Activated CD8-positive, alpha-beta T cell treated with anti-CD3 and anti-CD28 coated beads for 36 hours (primary cell): ENCODE measurements at regions not wholly inside any gene's neighbourhood (a gene's known extent, or its start where the extent isn't known, plus 50 kb on each side); places are given as distances from the start of the nearest gene placed in this dataset.
"Not testable (repeated sequence)": the region's sequence is repeated elsewhere in the genome, so short reads cannot be mapped to it uniquely, and the experiment has no call there.

Source experiments
- ATAC-seq: fragments of 200-7000 bp; cut with Tn5 transposase; one replicate; pipeline ENCODE4 v1.10.0; 2021; ENCODE audit warnings: mild to moderate bottlenecking, moderate library complexity
- CTCF ChIA-PET: fragments of 350-600 bp; sonication (Branson Sonifier 250); formaldehyde crosslinking; loops from one replicate; lab custom pipeline; 2021; ENCODE audit warnings: antibody characterized with exemption; lab: Charles Lee
- POLR2A ChIA-PET: fragments of 350-600 bp; sonication (Branson Sonifier 250); formaldehyde crosslinking; loops from one replicate; lab custom pipeline; 2021; ENCODE audit warnings: antibody characterized with exemption; lab: Charles Lee
- DNase-seq: peaks from one replicate; pipeline ENCODE4 v3.0.0-alpha.2; 2020
- H3K27ac Mint-ChIP-seq: one replicate; pipeline ENCODE4 v1.8.0; 2021; ENCODE audit warnings: mild to moderate bottlenecking, mixed read lengths
- H3K27me3 Mint-ChIP-seq: one replicate; pipeline ENCODE4 v1.8.0; 2021; ENCODE audit warnings: mixed read lengths
- H3K36me3 Mint-ChIP-seq: one replicate; pipeline ENCODE4 v1.8.0; 2021; ENCODE audit warnings: low read depth, mixed read lengths
- H3K4me1 Mint-ChIP-seq: one replicate; pipeline ENCODE4 v1.8.0; 2021; ENCODE audit warnings: low read depth, mixed read lengths
- H3K4me3 Mint-ChIP-seq: one replicate; pipeline ENCODE4 v1.8.0; 2021; ENCODE audit warnings: mild to moderate bottlenecking, moderate library complexity, mixed read lengths
- H3K9me3 Mint-ChIP-seq: one replicate; pipeline ENCODE4 v1.8.0; 2021; ENCODE audit warnings: mixed read lengths
- intact Hi-C: fragments of 100-400 bp; cut with micrococcal nuclease; formaldehyde crosslinking; loops from one replicate; pipeline ENCODE4 v1.10.0; 2022
- TF ChIP-seq, protein P1 (sequence below): fragments of 200-600 bp; IDR thresholded peaks from one replicate; pipeline ENCODE4 v1.8.0; 2022; ENCODE audit warnings: antibody characterized with exemption, mild to moderate bottlenecking

DNA sequence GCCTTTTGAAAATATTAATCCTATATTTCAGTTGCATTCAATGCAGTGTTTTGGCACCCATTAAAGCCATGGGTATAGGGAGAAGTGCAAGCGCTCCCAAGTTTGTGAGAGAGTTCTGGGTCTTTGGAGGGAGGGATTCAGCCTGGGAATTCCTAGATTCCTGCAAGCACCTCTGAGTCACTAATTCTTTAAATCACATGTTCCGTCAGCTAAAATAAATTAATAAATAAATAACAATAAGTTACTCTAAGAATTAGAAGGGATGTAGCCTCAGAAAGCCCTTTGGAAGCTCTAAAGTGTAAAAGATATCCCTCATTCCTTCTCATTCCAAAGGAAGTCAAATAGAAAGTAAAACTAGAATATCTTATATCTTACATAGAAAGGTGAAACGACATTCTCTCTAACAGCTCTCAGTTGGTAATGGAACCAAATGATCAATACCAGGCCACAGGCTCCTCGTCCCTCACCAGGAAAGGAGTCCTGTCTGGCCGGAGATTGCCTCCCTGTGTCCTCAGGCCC lies 222.4 kb upstream of the RBBP8 start:
- POLR2A ChIA-PET: no interaction called here

DNA sequence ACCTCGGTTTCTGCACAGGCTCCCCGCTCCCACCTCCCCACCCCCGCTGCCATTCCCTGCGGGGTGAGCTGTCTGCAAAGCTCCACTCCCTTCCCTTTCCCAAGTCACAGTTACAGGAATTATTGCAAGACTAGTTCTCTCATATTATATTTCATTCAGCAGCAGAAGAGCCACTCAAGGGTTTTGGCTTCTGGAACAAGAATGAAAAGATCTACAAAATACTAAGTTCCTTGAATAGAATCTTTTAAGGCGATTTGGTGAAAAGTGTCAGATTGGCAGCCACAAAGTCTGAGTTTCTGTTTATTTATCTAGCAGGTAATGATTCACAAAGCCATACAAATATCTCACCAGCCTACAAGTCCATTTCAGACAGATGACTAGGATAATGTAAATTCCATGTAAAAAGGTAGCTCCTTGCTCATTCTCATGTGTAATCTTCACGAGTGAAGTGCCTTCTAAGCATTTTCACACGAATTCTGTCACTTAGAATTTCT lies 221.9 kb upstream of the RBBP8 start:
- H3K4me3 Mint-ChIP-seq: no peak overlapping the region
- no peaks in the 10 kb centered on the region for H3K4me1 Mint-ChIP-seq
- TF ChIP-seq, protein P1, sequence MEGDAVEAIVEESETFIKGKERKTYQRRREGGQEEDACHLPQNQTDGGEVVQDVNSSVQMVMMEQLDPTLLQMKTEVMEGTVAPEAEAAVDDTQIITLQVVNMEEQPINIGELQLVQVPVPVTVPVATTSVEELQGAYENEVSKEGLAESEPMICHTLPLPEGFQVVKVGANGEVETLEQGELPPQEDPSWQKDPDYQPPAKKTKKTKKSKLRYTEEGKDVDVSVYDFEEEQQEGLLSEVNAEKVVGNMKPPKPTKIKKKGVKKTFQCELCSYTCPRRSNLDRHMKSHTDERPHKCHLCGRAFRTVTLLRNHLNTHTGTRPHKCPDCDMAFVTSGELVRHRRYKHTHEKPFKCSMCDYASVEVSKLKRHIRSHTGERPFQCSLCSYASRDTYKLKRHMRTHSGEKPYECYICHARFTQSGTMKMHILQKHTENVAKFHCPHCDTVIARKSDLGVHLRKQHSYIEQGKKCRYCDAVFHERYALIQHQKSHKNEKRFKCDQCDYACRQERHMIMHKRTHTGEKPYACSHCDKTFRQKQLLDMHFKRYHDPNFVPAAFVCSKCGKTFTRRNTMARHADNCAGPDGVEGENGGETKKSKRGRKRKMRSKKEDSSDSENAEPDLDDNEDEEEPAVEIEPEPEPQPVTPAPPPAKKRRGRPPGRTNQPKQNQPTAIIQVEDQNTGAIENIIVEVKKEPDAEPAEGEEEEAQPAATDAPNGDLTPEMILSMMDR: no peak
- intact Hi-C loops: no loop called here
- no peak overlapping the region for H3K27ac Mint-ChIP-seq
- DNase-seq (no peak), ATAC-seq (no peak)
- H3K9me3 Mint-ChIP-seq: no peaks in the 10 kb centered on the region
- H3K27me3 Mint-ChIP-seq: peaks cover 5% of the 10 kb centered on the region
- no peaks in the 10 kb centered on the region for H3K36me3 Mint-ChIP-seq
- ChIA-PET POLR2A (no interaction called here), CTCF (no interaction called here)

More for the DNA sequence above, 222.4 kb upstream of the RBBP8 start:
- Mint-ChIP-seq H3K4me3 (no peak overlapping the region), H3K27me3 (peaks cover 6% of the 10 kb centered on the region), H3K9me3 (no peaks in the 10 kb centered on the region), H3K36me3 (no peaks in the 10 kb centered on the region), H3K4me1 (no peaks in the 10 kb centered on the region), H3K27ac (no peak overlapping the region)
- CTCF ChIA-PET: no interaction called here
- no peak for ATAC-seq
- TF ChIP-seq, protein P1: no peak
- intact Hi-C loops: no loop called here
- no peak for DNase-seq

DNA sequence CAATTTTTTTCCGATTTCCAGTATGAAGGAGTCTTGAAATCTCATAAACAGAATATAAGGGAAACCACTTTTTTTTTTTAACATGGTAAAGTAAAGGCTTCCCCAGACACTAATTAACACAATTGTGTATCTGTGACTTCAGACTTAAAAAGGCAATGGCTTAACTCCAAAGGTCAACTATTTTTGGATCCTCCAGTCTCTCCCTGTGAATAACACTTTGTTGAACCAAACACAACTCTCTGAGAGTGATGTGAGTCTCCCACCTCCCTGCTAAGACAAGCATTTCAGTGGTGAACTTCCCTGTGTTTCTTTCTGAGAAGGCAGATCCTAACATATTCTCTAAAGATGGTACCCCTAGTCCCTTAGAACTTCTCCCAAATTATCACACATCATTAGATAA lies 219.6 kb upstream of the RBBP8 start:
- DNase-seq (no peak), ATAC-seq (no peak)
- ChIA-PET CTCF (no interaction called here), POLR2A (no interaction called here)
- no peaks in the 10 kb centered on the region for H3K9me3 Mint-ChIP-seq
- H3K36me3 Mint-ChIP-seq: no peaks in the 10 kb centered on the region
- H3K4me3 Mint-ChIP-seq: no peak overlapping the region
- no peaks in the 10 kb centered on the region for H3K4me1 Mint-ChIP-seq
- intact Hi-C loops: no loop called here
- TF ChIP-seq, protein P1: no peak
- H3K27ac Mint-ChIP-seq: no peak overlapping the region
- peaks cover 8% of the 10 kb centered on the region for H3K27me3 Mint-ChIP-seq

DNA sequence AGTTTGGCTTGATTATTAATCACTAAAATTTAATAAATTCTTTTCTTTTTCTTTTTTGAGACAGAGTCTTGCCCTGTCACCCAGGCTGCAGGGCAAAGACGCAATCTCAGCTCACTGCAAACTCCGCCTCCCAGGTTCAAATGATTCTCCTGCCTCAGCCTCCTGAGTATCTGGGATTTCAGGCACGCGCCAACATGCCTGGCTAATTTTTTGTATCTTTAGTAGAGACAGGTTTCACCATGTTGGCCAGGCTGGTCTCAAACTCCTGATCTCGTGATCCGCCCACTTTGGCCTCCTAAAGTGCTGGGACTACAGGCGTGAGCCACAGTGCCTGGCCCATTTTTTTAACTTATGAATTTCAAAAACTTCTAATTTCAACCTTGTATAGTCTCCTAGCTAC lies 215.6 kb upstream of the RBBP8 start:
- intact Hi-C loops, H3K9me3 Mint-ChIP-seq, H3K27ac Mint-ChIP-seq, H3K36me3 Mint-ChIP-seq, ATAC-seq, H3K27me3 Mint-ChIP-seq, POLR2A ChIA-PET, H3K4me1 Mint-ChIP-seq, H3K4me3 Mint-ChIP-seq, DNase-seq: not testable (repeated sequence)
- CTCF ChIA-PET: interaction anchor here (1.2 kb wide), 1 partner anchor 10 kb away, joined by 4 read pairs; no protein-coding TSS in a partner anchor

DNA sequence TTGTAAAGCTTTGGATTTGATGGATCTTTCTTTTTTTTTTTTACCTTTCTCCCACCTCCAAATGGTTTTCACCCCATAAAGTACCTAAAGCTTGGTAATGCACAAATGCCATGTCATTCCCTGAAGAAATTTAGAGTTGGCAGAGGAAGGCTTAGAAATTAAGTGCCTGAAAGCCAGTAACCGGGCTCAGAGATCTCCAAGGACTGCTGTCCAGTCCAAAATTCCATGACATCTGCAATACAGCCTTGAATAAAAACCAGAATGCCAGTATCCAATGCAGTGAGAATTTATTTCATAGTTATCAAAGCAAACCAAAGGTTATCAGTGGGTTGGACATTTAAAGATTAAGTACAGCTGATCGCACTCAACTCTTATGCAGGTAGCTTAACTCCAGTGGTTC lies 209.9 kb upstream of the RBBP8 start:
- H3K9me3 Mint-ChIP-seq: no peaks in the 10 kb centered on the region
- ChIA-PET POLR2A (no interaction called here), CTCF (no interaction called here)
- intact Hi-C loops: no loop called here
- no peak overlapping the region for H3K4me3 Mint-ChIP-seq
- DNase-seq: no peak
- H3K36me3 Mint-ChIP-seq: no peaks in the 10 kb centered on the region
- H3K4me1 Mint-ChIP-seq: no peaks in the 10 kb centered on the region
- no peak for ATAC-seq
- TF ChIP-seq, protein P1: no peak
- H3K27me3 Mint-ChIP-seq: peaks cover 9% of the 10 kb centered on the region
- no peak overlapping the region for H3K27ac Mint-ChIP-seq

DNA sequence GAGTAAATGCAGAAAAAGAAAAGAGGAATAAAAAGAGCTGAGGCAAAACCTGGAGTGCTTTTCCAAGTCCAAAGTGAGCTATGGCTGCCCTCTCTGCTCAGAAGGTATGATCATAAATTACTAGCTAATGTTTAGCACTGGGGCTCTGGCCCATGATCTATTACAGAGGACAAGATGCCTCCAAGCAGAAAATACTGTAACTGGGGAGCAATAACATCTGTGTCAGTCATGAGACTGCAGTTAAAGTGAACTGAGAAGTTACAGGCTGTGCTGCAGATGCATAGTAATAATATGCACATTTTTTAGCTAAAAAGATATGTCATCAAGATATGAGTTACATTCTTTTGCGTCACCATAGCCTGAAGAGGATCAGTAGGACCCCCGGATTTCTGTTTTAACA lies 209.4 kb upstream of the RBBP8 start:
- Mint-ChIP-seq H3K36me3 (no peaks in the 10 kb centered on the region), H3K27ac (no peak overlapping the region), H3K27me3 (peaks cover 8% of the 10 kb centered on the region), H3K9me3 (no peaks in the 10 kb centered on the region), H3K4me1 (no peaks in the 10 kb centered on the region), H3K4me3 (no peak overlapping the region)
- TF ChIP-seq, protein P1: no peak
- CTCF ChIA-PET: no interaction called here
- POLR2A ChIA-PET: no interaction called here
- DNase-seq: no peak
- ATAC-seq: no peak
- intact Hi-C loops: no loop called here
